SKM-1 (cell line): ENCODE measurements at regions not wholly inside any gene's neighbourhood (a gene's known extent, or its start where the extent isn't known, plus 50 kb on each side); places are given as distances from the start of the nearest gene placed in this dataset.

ENCODE experiments used
- DNase-seq: peaks from one replicate; lab custom pipeline; 2025; ENCODE audit not compliant: unreplicated experiment; lab: John Stamatoyannopoulos, UW

DNA sequence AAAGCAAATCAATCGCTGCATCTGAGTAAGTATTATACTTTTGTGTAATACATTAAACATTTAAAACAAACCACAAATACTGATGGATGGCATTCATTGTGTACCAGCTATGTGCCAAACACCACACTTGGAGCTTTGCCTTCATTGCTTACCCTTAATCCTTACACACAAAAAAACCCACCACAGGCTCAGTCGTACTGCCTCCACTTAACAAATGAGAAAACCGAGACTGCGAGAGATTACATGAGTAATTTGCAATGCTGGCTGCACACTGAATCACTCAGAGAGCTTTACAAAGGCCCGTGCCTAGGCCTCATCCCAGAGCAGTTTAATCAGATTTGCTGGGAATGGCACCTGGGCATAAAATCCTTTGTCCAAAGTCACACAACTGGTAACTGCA, 130.5 kb downstream of the EDN1 start:
- no peak for DNase-seq

DNA sequence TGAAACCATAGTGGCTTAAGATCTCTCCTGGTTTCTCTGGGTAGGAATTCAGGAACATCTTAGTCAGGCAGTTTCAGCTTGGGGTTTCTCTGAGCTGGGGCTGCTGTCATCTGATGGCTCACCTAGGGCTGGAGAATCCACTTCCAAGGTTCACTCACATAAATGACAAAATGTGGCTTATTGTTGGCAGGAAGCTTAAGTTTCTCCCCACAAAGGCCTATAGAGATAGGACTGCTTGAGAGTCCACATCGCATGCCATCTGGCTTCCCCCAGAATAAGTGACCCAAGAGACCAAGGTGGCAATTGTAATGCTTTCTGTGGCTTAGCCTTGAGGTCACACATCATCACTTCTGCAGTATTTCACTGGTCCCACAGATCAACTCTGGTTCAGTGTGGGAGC, 131.4 kb downstream of the EDN1 start:
- DNase-seq: no peak

DNA sequence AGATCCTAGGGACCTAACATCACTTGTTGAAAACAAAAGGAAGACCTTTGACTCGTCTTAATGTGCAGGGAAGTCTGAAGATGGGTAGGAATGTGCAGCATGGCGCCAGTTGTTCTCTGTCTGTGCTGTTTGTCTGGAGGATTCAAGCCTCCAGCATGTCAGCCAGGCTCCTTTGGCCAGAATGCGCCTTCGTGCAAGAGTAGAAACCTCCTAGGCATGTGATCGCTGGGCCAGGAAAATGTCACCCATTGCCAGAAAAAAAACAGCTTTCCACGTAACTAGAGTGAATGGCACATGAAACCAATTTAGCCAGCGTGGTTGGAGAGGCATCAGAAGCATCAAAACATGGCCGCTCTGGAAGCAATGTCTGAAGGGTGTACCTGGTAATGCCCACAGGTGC, 132.7 kb downstream of the EDN1 start:
- DNase-seq: no peak

DNA sequence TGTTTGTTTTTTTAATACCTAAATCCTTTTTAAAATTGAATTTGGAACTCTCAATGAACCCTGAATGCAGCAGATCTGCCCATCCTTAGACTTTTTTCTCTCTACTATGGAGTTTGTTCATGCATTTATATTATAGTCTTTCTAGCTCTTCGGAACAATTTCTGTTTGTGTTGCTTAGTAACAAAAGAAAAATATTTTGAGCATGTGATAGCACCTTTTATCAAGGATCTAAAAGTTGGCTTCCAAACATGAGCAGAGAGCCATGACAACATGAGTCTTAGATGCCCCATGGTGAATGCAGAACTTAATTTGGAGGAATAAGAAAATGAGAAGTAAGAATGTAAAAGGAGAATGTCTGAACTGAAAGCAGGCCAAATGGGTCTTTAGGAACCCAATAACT, 133.7 kb downstream of the EDN1 start:
- DNase-seq: no peak

DNA sequence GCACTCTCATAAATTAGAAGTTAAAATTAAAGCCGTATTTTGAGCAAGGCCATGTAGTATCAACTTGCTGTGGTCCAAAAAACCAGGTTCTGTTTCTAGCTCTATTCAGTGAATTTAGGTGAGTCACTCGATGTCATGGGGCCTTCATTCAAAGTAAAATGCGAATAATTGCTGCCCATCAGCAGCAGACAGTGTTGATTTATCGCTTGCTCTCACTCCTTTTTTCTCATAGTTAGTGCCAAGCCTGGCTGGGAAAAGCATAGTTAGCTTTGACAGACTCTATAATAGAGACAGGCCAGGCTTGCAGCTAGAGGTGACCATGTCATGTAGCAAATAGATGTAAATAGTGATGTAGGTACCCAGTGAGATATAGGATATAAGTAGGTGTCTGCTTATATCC, 136.0 kb downstream of the EDN1 start:
- DNase-seq: no peak

DNA sequence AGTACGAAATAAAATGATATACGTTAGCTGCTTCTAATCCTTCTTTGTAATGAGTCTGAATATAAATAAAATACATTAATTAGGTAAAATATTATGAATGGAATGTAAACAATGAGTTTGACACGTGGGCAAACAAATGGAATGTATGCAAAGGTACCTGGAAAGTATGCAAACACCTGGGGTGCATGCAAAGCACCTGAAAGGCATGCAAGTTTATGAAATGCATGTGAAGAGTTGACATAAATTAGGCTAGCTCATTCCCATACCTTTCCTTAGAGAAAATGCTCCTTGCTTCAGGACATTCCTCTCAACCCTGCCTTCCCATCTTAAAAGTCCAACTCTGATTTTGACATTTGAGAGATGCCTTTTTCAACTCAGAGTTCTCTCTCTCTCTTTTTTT, 140.9 kb downstream of the EDN1 start:
- no peak for DNase-seq

DNA sequence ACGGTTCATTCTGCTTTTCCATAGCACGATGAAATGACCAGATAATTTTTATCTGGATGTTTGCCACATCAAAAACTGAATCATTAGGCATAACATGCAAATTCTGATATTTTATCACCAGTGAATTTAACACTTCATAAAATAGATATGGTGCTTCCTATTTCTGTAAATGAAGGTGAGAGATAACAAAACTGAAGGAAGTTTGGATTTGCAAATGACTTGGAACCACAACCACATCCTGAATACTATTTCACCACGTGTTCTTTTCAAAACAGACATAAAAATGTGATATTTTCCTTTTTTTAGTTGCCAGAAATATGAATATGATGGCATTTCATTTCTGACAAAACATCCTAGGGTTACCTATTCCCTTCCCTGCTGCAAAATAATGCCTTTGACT, 146.1 kb downstream of the EDN1 start:
- DNase-seq: no peak

DNA sequence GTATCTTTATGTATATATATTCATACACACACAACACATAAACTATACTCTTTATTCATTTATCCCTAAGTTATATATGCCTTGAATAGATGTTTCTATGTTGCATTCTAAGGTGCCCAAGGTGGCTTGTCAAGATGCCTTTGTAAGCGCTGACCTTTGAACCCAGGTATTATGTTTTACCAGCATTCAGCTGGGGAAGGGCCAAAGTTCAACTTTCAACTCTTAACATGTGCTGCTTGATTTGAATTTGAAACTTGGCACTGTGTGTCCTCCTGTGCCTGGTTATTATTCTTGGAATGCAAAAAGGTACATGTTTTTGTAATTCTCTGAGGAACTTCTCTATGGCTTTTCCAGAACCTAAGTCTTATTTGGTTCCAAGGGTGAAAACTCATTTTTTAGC, 146.5 kb downstream of the EDN1 start:
- no peak for DNase-seq

DNA sequence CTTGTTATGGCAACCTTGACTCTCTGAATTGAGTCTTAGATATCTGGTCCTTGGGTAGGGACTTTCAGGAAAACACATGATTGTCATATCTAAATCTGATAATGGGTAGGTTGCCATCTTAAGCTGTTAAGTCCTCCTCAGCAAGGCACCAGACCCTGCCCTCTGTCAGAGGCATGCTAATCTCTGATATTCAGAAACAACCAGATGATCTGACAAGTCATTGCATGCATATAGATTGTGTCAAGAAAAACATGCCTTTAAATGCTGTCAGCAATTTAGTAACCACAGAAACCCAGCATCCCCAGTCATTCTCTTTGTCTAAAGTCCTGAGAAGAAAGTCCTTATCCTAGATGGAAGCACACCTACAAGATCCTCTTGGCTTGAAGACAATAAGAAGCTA, 149.1 kb downstream of the EDN1 start:
- DNase-seq: no peak

DNA sequence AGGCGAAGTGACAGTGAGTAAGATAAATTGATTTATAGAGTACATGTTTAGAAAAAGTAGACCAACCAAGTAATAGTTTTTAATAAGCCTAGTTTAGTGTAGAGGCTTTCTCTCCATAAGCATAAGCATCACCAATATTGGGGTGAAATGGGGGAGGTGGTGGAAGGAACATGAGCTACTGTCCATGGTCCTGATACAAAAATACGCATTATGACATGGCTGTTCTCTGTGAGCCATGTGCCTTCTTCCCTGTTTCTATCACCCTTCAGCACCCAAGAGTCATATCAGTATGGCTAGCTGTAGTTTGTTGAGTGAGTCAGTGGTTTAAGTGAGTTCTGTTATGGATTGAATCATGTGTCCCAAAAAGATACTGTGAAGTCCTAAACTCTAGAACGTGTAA, 150.8 kb downstream of the EDN1 start:
- DNase-seq: no peak

DNA sequence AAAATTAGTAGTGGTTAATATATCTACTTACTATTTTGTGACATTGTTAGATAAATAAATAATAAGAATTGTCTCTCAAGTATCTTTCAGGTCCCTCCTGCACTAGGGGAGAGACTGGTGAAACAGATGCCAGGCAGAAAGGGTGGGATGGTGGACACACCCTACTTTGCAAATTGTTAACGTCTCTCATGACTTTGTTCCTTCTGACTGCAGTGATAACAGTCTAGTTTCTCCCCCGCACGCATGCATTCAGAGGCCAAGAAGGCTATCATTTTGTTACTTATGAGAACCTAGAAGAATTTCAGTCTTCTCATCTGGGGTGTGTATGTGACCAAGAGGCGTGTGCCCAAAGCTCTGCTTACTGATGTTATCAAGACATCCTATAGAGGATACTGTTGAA, 152.3 kb downstream of the EDN1 start:
- no peak for DNase-seq

DNA sequence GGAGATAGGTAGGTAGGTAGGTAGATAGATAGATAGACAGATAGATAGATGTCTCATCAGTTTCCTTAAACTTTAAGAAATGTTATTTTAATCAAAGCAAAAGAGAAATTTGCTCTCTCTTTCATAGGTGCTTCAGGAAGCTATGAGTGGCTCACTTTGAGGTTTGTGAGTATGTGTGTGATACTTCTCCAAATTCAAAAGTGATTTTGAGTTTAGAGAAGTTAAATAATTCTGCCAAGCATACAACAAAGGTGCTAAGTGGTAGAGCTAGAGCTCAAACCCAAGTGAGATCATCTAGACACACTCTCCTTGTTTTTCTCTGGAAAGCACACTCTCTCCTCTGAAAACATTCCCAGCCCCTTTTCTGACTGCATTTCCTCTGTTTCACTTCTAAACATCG, 156.2 kb downstream of the EDN1 start:
- no peak for DNase-seq

DNA sequence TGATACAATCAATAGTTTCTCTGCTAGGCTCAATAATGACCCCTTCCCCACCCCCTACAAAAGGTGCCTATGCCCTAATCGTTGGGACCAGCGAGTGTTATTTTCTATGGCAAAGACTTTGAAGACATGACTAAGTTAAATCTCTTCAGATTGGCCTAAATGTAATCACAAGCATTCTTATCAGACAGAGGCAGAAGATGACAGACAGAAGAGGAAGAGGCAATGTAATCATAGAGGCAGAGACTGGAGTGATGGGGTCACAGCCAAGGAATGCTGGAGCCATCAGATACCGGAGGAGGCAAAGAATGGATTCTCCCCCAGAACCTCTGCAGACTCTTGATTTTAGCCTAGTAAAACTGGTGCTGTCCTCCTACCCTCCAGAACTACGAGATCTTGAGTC, 159.3 kb downstream of the EDN1 start:
- DNase-seq: no peak

DNA sequence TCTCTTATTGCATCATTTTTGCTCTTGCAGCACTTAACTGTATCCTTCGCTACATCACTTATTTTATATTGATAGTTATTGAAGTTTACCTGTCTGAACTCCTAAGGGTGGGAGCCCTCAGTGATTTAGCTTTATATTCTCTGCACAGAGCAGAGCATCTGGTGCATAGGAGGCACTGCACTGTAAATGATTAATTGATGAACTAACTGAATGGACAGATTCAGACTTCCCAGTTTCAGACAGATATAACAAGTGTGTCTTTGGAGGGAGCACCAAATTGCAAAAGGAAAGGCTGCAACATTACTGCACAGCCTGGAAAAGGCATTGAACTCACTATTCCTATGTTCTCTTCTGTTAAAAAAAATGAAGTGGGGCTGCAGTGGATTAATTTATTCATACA, 160.3 kb downstream of the EDN1 start:
- DNase-seq: no peak

DNA sequence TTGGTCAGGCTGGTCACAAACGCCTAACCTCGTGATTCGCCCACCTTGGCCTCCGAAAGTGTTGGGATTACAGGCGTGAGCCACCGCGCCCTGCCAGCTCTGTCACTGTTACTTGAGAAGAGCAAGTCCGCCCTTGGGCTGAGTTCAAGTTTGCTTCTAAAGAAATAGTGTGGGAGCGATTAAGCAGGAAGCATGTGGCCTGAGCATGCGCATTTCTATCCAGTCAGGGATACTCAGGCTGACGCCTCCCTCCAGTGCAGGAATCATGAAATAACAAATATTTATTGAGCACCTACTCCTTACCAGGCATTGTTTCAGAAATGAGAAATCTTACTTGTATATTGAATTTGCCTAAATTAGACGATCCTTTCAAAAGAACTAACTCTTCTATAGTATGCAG, 166.2 kb downstream of the EDN1 start:
- DNase-seq: no peak

DNA sequence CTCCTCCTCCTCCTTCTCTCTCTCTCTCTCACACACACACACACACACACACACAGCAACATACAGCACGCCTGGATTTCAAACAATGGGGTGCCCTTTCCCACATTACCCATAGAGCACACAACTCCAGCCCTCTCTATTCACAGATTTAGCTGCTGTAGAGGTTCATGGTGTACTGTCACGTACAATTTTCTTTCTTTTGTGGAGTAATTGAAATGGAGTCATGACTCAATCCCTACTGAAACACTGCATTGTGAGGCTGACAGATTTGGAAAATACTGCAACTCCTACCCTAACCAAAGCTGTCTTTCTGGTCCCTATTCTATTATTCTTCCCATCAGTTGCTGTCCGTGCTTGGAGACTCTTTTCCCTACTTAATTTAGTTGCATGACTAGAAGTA, 166.9 kb downstream of the EDN1 start:
- no peak for DNase-seq

DNA sequence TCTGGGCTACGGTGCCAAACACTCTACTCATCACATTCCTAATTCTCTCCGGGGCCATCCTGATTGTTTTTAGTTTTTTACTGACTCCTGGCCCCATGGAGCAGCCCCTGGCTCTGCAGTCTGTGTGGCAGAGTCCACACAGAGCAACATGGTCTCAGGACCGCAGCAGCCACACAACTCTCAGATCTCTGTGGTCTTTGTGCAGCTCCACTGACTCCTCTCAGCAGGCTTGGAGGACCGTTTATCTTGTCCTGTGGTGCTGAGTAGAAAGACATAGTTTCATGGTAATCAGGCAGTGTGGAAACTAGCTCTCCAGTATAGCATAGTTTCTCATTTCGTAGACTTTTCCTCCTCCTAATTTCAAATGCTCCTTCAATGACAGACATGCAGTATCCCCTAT, 168.4 kb downstream of the EDN1 start:
- no peak for DNase-seq

DNA sequence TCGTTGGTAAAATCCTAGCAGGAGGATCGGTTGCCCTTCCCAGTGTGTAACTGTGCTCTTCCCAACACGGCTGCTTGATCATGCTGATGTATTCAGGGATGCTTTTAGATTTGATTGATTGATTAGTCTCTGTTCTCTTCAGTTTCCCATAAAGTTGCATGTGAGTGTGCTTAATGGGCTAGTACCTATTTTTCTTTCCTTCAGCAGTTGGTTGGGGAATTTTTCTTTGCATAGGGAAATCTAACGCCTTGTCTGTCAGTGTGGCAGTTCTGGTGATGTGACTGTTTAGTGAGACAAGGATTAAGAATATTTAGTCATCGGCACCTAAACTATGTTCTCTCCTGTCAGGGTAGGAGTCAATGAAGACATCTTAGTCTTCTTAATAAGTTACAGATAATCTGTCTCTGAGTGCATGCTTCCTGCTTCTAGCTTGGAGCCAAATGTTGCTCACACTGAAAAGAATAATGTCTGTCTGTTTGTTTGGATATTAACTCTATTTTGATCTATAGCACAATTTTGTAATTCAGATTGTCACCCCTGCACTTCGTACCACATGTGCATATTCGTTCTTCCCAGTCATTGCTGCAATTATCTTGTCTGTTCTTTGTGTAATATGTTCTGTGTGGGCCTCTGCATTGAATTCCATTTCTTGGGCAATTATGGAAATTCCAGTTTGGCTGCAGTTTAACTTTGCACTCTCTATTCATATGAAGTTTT, 169.9 kb downstream of the EDN1 start:
- DNase-seq: no peak

DNA sequence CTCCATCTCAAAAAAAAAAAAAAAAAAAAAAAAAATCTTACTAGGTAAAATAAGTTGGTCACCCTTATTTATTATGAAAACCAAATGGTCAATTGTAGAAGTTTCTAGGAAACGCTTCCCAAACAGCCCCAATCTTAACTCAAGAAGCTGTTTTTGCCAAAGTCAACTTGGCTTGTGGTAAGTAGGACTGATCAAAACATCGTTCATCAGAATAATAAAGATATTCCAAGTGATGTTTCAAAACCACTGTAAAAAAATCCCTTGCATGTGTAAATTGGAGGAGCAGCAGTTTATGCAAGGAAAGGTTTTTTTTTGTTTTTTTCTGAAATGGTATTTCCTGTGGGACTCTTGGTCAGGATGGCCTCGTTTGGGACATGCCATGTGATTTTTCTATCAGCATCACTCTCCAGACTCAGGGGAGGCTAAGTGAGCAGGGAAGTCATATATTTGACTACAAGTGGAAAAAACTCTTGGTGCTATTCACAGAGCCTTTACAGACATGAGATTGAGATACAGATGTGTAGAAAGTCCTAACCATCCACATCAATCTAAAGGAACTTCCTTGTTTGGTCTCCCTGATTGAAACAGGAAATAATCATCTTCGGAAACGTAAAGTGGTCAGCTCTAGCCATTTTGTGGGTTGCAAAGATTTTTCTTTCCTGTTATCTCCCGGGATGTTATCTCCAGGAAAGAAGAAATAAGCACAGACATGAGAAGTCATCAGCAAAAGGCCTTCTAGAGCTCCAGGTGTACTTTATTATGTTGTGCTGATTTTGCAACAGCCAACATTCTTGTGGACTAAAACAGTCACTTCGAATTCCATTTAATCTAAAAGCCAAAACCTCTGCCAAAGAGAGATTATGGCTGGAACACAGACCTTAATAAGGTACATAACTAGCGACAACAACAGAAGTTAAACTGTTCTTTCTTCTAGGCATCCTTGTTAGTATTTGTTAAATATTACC, 177.8 kb downstream of the EDN1 start:
- DNase-seq: no peak

DNA sequence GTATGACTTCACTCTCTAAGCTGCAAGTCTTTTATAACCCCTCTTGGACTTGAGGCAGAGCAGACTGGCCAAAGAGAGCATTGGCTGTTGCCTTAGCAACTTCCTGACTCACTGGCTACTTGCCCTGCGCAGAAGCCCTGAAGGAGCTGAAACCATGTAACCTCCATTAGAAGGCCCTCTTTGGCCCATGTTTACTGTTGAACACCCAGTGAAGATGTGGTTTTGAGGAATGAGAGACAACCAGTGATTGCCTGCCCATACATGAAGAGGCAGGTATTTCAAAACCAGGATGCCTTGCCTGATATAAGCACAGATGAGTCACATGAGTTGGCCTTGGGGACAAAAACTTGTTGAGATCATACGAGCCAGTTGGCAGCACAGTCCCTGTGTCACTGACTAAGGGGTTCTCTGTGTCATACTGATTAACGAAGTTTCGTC, 182.5 kb downstream of the EDN1 start:
- no peak for DNase-seq

DNA sequence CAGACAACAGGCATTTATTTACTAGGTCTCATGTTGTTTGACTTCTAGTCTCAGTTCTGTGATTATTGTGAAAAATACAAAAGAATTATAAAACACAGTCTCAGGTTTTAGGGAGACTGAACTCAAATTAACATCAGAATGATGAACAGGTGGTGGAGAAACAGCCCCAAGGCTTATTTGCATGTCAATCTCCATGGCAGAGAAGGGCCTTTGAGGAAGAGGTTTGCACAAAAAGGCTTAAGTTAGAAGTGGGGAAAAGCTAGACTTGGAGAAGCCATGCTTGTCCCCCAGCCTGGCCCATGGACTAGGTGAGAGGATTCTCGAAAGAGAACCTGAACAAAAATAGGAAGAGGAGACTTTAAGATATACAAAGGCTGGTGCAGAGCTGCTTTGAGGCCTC, 183.3 kb downstream of the EDN1 start:
- no peak for DNase-seq
